ENCODE measurements at regions not wholly inside any gene's neighbourhood (a gene's known extent, or its start where the extent isn't known, plus 50 kb on each side); places are given as distances from the start of the nearest gene placed in this dataset.

- no peak for TF ChIP-seq EZH2phosphoT487 (IDR thresholded peaks at IDR 0.05; ENCODE audit: borderline replicate concordance, low read length)
- no peak overlapping the region for H3K4me3 ChIP-seq (ENCODE audit: low read length)
These were observed 124.4 kb upstream of the MAP1B start for GRCh38 chr5:71982717-71983395.

GRCh38 chr5:71986101-71986500 lies 121.2 kb upstream of the MAP1B start:
- H3K27me3 ChIP-seq (ENCODE audit: control insufficient read depth, low read length): no peaks in the 10 kb centered on the region
- no peak overlapping the region for H3K4me3 ChIP-seq (ENCODE audit: low read length)
- no peaks in the 10 kb centered on the region for H3F3A ChIP-seq (ENCODE audit: control insufficient read depth, insufficient read depth)
- H3K36me3 ChIP-seq (ENCODE audit: control insufficient read depth, low read length): no peaks in the 10 kb centered on the region
- no peaks in the 10 kb centered on the region for H4K20me1 ChIP-seq (ENCODE audit: control insufficient read depth, insufficient read depth, low read depth, low read length)
- no peaks in the 10 kb centered on the region for H3K4me1 ChIP-seq (ENCODE audit: control insufficient read depth, low read length)
- no peak overlapping the region for H3K4me2 ChIP-seq (ENCODE audit: low read length)
- no peaks in the 10 kb centered on the region for H3K79me2 ChIP-seq (ENCODE audit: control insufficient read depth, low read length)
- no peaks in the 10 kb centered on the region; the same call in 1 of the 2 replicates for H3K9me3 ChIP-seq (ENCODE audit: control insufficient read depth, insufficient read depth, low read length)
- TF ChIP-seq EZH2phosphoT487 (IDR thresholded peaks at IDR 0.05; ENCODE audit: borderline replicate concordance, low read length) (no peak), CTCF (IDR thresholded peaks at IDR 0.05; ENCODE audit: low read depth, low read length, poor library complexity, severe bottlenecking) (no peak)
- H3K9me2 ChIP-seq (replicated peaks; ENCODE audit: control insufficient read depth, low read length): no peaks in the 10 kb centered on the region
- H3K27ac ChIP-seq (ENCODE audit: low read depth, low read length): no peak overlapping the region

More at GRCh38 chr5:71982717-71983395, 124.4 kb upstream of the MAP1B start:
- Histone ChIP-seq H3K9me2 (replicated peaks; ENCODE audit: control insufficient read depth, low read length) (no peaks in the 10 kb centered on the region), H3K9me3 (ENCODE audit: control insufficient read depth, insufficient read depth, low read length) (no peaks in the 10 kb centered on the region; the same call in 1 of the 2 replicates), H3K36me3 (ENCODE audit: control insufficient read depth, low read length) (no peaks in the 10 kb centered on the region), H3K79me2 (ENCODE audit: control insufficient read depth, low read length) (no peaks in the 10 kb centered on the region), H3K27ac (ENCODE audit: low read depth, low read length) (no peak overlapping the region), H3K27me3 (ENCODE audit: control insufficient read depth, low read length) (no peaks in the 10 kb centered on the region), H3K4me1 (ENCODE audit: control insufficient read depth, low read length) (no peaks in the 10 kb centered on the region), H3K4me2 (ENCODE audit: low read length) (no peak overlapping the region), H3F3A (ENCODE audit: control insufficient read depth, insufficient read depth) (no peaks in the 10 kb centered on the region), H4K20me1 (ENCODE audit: control insufficient read depth, insufficient read depth, low read depth, low read length) (no peaks in the 10 kb centered on the region)

- no peaks in the 10 kb centered on the region for H3K36me3 ChIP-seq (ENCODE audit: control insufficient read depth, low read length)
- no peak for TF ChIP-seq EZH2phosphoT487 (IDR thresholded peaks at IDR 0.05; ENCODE audit: borderline replicate concordance, low read length)
- TF ChIP-seq CTCF (IDR thresholded peaks at IDR 0.05; ENCODE audit: low read depth, low read length, poor library complexity, severe bottlenecking): no peak
These were observed 118.5 kb upstream of the MAP1B start for GRCh38 chr5:71988808-71989207.

GRCh38 chr5:71993600-71993999 lies 113.7 kb upstream of the MAP1B start:
- H3K9me3 ChIP-seq (ENCODE audit: control insufficient read depth, insufficient read depth, low read length): no peaks in the 10 kb centered on the region
- no peaks in the 10 kb centered on the region for H3K79me2 ChIP-seq (ENCODE audit: control insufficient read depth, low read length)
- no peaks in the 10 kb centered on the region for H4K20me1 ChIP-seq (ENCODE audit: control insufficient read depth, insufficient read depth, low read depth, low read length)
- no peak overlapping the region for H3K27ac ChIP-seq (ENCODE audit: low read depth, low read length)
- no peaks in the 10 kb centered on the region for H3K4me1 ChIP-seq (ENCODE audit: control insufficient read depth, low read length)
- no peaks in the 10 kb centered on the region for H3K36me3 ChIP-seq (ENCODE audit: control insufficient read depth, low read length)
- TF ChIP-seq CTCF (IDR thresholded peaks at IDR 0.05; ENCODE audit: low read depth, low read length, poor library complexity, severe bottlenecking) (no peak), EZH2phosphoT487 (IDR thresholded peaks at IDR 0.05; ENCODE audit: borderline replicate concordance, low read length) (no peak)
- no peaks in the 10 kb centered on the region for H3K9me2 ChIP-seq (replicated peaks; ENCODE audit: control insufficient read depth, low read length)
- H3K27me3 ChIP-seq (ENCODE audit: control insufficient read depth, low read length): no peaks in the 10 kb centered on the region
- H3F3A ChIP-seq (ENCODE audit: control insufficient read depth, insufficient read depth): no peaks in the 10 kb centered on the region
- no peak overlapping the region for H3K4me3 ChIP-seq (ENCODE audit: low read length)
- no peak overlapping the region for H3K4me2 ChIP-seq (ENCODE audit: low read length)

More at GRCh38 chr5:71988808-71989207, 118.5 kb upstream of the MAP1B start:
- Histone ChIP-seq H3K4me2 (ENCODE audit: low read length) (no peak overlapping the region), H3K9me2 (replicated peaks; ENCODE audit: control insufficient read depth, low read length) (no peaks in the 10 kb centered on the region), H3K4me1 (ENCODE audit: control insufficient read depth, low read length) (no peaks in the 10 kb centered on the region), H3K27ac (ENCODE audit: low read depth, low read length) (no peak overlapping the region), H3K9me3 (ENCODE audit: control insufficient read depth, insufficient read depth, low read length) (no peaks in the 10 kb centered on the region), H3F3A (ENCODE audit: control insufficient read depth, insufficient read depth) (no peaks in the 10 kb centered on the region), H3K27me3 (ENCODE audit: control insufficient read depth, low read length) (no peaks in the 10 kb centered on the region), H4K20me1 (ENCODE audit: control insufficient read depth, insufficient read depth, low read depth, low read length) (no peaks in the 10 kb centered on the region), H3K79me2 (ENCODE audit: control insufficient read depth, low read length) (no peaks in the 10 kb centered on the region), H3K4me3 (ENCODE audit: low read length) (no peak overlapping the region)

All from DOHH2 (cell line).